Astrocyte of the spinal cord (primary cell): ENCODE measurements at regions not wholly inside any gene's neighbourhood (a gene's known extent, or its start where the extent isn't known, plus 50 kb on each side); places are given as distances from the start of the nearest gene placed in this dataset.

ENCODE experiments used
- DNase-seq: peaks from one replicate; pipeline ENCODE4 v3.0.0; 2011; ENCODE audit warnings: low read depth, low spot score
- H3K4me3 ChIP-seq: 2 replicates; pipeline ENCODE4 v1.5.1; 2011; ENCODE audit warnings: low read depth, mild to moderate bottlenecking, low read length, moderate library complexity
- CTCF ChIP-seq: IDR thresholded peaks from 2 replicates; pipeline ENCODE4 v1.5.1; 2012; ENCODE audit warnings: low read depth, mild to moderate bottlenecking, low read length, inconsistent platforms
- in situ Hi-C: cut with HindIII; loops from 2 replicates; pipeline ENCODE4 v1.10.0; 2017; ENCODE audit warnings: low sequenced_read_pairs

DNA sequence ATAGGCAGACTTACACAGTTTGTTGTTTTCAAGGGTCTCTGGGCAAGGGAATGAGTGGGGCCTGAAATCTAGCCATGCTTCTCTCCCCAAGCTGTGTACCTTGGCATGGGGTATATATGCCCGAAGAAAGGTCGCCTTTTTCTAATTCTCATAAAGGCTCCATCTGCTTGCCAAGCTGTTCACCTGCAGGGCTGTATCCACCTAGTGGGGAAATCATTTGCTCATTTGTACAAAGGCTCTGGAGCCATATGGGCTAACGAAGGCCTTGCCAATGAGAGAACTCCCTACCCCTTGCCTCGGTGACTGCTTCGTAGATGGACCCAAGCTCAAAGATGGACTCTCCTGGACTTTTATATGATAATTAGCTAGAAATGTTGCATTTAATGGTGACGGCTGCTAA lies 1097.0 kb downstream of the PDHA2 start:
- no peak for TF ChIP-seq CTCF
- no peak for DNase-seq
- in situ Hi-C loops = no loop called here
- H3K4me3 ChIP-seq = no peak overlapping the region

DNA sequence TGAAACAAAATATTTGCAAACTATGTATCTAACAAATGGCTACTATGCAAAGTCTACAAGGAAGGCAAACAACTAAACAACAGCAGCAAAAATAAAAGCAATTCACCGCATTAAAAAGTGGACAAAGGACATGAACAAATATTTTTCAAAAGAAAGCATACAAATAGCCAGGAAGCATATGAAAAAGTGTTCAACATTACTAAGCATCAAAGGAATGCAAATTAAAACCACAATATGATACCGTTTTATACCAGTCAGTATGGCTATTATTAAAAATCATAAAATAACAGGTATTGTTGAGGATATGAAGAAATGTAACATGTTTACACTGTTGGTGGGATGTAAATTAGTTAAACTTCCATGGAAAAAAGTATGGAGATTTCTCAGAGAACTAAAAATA lies 1106.7 kb downstream of the PDHA2 start:
- no peak for DNase-seq
- no peak for TF ChIP-seq CTCF
- in situ Hi-C loops = no loop called here
- H3K4me3 ChIP-seq = no peak overlapping the region

DNA sequence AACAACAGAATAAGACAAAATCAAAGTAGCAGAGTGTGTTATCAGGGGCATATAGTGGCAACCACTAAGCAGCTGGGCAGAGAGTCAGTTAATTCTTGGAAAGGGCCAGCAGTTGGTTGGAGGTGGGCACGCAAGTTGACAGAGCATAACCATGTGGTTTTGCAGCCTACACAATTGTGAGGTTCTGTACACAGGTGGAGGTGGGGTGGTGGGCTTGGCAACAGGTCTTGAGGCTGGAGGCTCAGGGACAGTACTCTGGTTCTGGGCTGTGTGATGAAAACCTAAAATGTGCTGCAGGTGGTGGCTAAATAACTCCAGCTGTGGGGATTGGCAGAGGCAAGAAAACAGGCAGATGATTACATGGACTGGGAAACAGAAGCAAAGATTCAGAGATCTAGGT lies 1112.7 kb downstream of the PDHA2 start:
- TF ChIP-seq CTCF = no peak
- in situ Hi-C loops = no loop called here
- H3K4me3 ChIP-seq = no peak overlapping the region
- no peak for DNase-seq

- TF ChIP-seq CTCF = no peak
- in situ Hi-C loops = no loop called here
- H3K4me3 ChIP-seq = no peak overlapping the region
- no peak for DNase-seq
Measured at GRCh38 chr4:96955226-96955625, 1115.3 kb downstream of the PDHA2 start.

DNA sequence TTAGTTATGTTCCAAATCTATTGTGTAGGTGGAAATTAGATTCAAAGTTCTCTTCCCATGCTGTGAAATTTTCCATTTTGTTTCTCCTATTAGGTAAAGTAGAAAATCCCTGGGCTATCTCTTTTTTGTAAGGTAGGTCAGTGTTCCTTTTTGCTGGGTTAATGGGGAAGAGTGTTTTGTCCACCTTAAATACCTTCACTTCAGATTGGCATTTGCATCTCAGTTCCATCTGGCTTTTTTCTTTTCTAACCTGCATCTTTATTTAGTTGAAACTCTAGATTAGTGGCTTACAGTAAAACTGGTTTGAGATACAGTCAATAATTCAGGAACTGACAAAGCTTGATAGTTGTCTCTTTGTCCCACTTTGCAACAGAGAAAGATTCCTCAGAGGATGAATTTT lies 1115.8 kb downstream of the PDHA2 start:
- no peak for TF ChIP-seq CTCF
- no peak overlapping the region for H3K4me3 ChIP-seq
- in situ Hi-C loops = no loop called here
- DNase-seq = no peak

- DNase-seq = no peak
- H3K4me3 ChIP-seq = no peak overlapping the region
- in situ Hi-C loops = no loop called here
- no peak for TF ChIP-seq CTCF
Measured at GRCh38 chr4:96969455-96969854, 1129.6 kb downstream of the PDHA2 start.

DNA sequence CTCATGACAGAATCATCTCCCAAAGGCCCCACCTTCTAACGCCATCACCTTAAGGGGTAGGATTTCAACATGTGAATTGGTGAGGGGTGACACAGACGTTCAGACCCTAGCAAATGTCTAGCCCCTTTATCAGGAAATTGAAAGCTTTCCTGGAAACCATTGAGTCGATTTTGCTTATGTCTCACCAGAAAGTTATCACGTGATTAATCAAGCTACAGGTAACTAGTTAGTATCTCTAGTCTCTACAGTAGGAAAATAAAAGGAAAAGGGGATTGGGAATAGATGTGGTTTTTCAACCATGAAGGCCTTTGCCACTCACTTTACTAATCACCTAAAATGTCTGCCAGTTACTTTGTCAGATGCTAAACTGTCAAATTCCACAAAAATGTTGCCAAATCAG lies 1133.0 kb downstream of the PDHA2 start:
- in situ Hi-C loops = no loop called here
- TF ChIP-seq CTCF = no peak
- no peak for DNase-seq
- no peak overlapping the region for H3K4me3 ChIP-seq
